ENCODE measurements at regions not wholly inside any gene's neighbourhood (a gene's known extent, or its start where the extent isn't known, plus 50 kb on each side); places are given as distances from the start of the nearest gene placed in this dataset.

DNA sequence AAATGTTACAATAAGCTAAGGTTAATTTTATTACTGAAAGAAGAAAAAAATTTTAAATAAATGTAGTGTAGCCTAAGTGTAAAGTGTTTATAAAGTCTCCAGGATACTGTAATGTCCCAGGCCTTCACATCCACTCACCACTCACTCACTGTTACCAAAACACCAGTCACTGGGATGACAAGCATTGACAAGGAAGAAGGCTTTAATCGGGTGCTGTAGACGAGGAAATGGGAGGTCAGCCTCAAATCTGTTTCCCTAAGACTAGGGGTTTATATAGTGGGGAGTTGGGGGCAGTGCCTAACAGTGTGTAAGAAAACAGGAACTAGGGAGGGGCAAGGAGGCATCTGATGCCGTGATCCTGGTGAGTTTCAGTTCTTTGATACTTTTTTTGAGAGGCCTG lies 69.4 kb downstream of the CHRM3 start:
- Histone ChIP-seq H3K27ac (no peak overlapping the region), H3K27me3 (replicated peaks) (no peaks in the 10 kb centered on the region), H3K36me3 (replicated peaks) (no peaks in the 10 kb centered on the region), H3K4me3 (ENCODE audit: low read depth, low read length) (no peak overlapping the region)
- in situ Hi-C loops (cut with HindIII; ENCODE audit: low pct_ligation_motif_present, low sequenced_read_pairs): no loop called here
- no peak for DNase-seq
- TF ChIP-seq CTCF (IDR thresholded peaks at IDR 0.05; ENCODE audit: low read depth, low read length, missing control alignments): no peak

DNA sequence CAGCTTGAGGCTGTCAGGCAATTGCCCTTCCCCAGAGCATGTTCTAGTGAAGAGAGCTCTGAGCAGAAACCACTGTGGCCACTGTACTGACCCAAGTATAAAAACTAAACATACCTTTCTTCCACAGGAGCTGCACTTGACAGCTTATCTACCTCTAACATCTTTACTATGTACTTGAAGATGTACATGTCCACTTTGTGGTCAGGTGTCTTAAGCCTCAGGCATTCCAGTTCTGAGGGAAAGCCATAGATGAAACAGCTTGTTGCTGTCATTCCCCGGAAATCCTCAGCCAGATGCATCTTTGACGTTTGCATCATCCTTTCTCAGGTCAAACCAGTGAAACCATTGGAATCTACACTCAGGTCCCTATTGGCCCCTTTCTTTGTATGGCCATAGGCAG lies 70.4 kb downstream of the CHRM3 start:
- DNase-seq: no peak
- no peak overlapping the region for H3K4me3 ChIP-seq (ENCODE audit: low read depth, low read length)
- H3K36me3 ChIP-seq (replicated peaks): no peaks in the 10 kb centered on the region
- no peak overlapping the region for H3K27ac ChIP-seq
- TF ChIP-seq CTCF (IDR thresholded peaks at IDR 0.05; ENCODE audit: low read depth, low read length, missing control alignments): no peak
- in situ Hi-C loops (cut with HindIII; ENCODE audit: low pct_ligation_motif_present, low sequenced_read_pairs): no loop called here
- no peaks in the 10 kb centered on the region for H3K27me3 ChIP-seq (replicated peaks)

DNA sequence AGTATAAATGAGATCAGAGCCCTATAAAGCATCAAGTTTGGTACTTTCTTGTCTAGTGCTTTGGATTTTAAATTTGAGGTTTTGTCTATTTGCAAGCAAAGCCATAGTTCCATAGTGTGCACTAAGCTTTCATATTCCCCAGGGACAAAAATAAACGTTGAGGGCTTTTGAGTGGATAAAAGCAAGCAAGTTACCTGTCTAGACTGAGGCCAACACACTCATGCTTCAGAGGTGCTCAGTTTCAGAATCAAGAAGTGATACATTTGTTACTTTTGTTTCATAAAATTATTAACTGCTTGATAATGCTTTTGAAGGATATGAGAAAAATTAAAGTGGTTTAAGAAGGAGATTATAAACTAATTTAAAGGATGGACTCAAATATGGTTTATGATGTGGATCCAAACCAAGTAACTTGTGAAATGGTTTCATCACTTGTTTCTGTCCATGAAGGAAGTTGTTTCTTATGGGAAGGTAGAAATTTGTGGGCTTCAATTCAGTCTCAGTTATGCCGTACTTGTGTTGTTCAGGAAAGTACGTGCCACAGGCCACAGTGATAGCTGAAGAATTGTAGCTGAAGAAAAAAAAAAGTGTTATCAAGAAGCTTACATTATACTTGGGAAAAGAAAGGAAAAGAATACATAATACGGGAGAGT lies 71.2 kb downstream of the CHRM3 start:
- Histone ChIP-seq H3K27me3 (replicated peaks) (no peaks in the 10 kb centered on the region), H3K36me3 (replicated peaks) (no peaks in the 10 kb centered on the region), H3K27ac (no peak overlapping the region), H3K4me3 (ENCODE audit: low read depth, low read length) (no peak overlapping the region)
- in situ Hi-C loops (cut with HindIII; ENCODE audit: low pct_ligation_motif_present, low sequenced_read_pairs): no loop called here
- no peak for DNase-seq
- no peak for TF ChIP-seq CTCF (IDR thresholded peaks at IDR 0.05; ENCODE audit: low read depth, low read length, missing control alignments)

DNA sequence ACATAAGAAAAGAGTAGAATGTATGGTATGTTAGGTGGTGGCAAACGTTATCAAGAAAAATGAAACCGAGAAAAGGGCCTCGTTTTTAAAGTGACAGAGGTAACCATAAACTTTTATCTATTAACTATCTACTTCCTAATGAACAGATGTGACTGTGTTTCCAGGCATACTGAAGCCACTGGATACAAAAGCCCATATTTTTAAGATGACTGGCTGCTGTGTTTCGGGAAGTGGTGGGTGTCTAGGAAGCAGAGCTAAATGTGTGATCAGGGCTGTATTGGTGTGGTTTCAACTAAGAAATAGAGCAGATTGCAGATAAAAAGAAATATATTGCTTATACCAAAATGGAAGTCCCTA lies 71.8 kb downstream of the CHRM3 start:
- TF ChIP-seq CTCF (IDR thresholded peaks at IDR 0.05; ENCODE audit: low read depth, low read length, missing control alignments): no peak
- no peak overlapping the region for H3K4me3 ChIP-seq (ENCODE audit: low read depth, low read length)
- no peak overlapping the region for H3K27ac ChIP-seq
- no peaks in the 10 kb centered on the region for H3K36me3 ChIP-seq (replicated peaks)
- in situ Hi-C loops (cut with HindIII; ENCODE audit: low pct_ligation_motif_present, low sequenced_read_pairs): no loop called here
- H3K27me3 ChIP-seq (replicated peaks): no peaks in the 10 kb centered on the region
- DNase-seq: no peak

- no peak for DNase-seq
- in situ Hi-C loops (cut with HindIII; ENCODE audit: low pct_ligation_motif_present, low sequenced_read_pairs): no loop called here
- Histone ChIP-seq H3K4me3 (ENCODE audit: low read depth, low read length) (no peak overlapping the region), H3K36me3 (replicated peaks) (no peaks in the 10 kb centered on the region), H3K27me3 (replicated peaks) (no peaks in the 10 kb centered on the region), H3K27ac (no peak overlapping the region)
- no peak for TF ChIP-seq CTCF (IDR thresholded peaks at IDR 0.05; ENCODE audit: low read depth, low read length, missing control alignments)
Measured at GRCh38 chr1:239467730-239468129, 81.4 kb downstream of the CHRM3 start.

DNA sequence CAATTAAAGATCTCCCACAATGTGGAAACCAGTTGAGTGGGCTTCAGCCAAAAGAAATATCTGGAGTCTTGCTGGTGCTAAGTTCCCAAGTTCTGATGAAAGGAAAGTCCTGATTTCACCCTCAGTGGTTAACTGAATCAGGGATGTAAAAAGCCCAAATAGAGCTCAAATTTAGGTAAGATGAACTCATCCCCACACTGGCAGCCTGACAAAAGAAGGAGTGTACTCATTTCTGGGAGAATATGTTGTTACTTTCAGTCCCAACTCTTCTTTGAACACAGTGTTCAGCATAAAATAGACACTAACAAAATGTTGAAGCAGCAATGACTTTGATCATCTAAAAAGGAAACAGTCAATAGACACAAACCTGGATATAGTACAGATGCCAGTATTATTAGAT lies 91.7 kb downstream of the CHRM3 start:
- DNase-seq: no peak
- H3K4me3 ChIP-seq (ENCODE audit: low read depth, low read length): no peak overlapping the region
- in situ Hi-C loops (cut with HindIII; ENCODE audit: low pct_ligation_motif_present, low sequenced_read_pairs): no loop called here
- H3K27ac ChIP-seq: no peak overlapping the region
- no peaks in the 10 kb centered on the region for H3K27me3 ChIP-seq (replicated peaks)
- no peak for TF ChIP-seq CTCF (IDR thresholded peaks at IDR 0.05; ENCODE audit: low read depth, low read length, missing control alignments)
- no peaks in the 10 kb centered on the region for H3K36me3 ChIP-seq (replicated peaks)
